ENCODE measurements at regions not wholly inside any gene's neighbourhood (a gene's known extent, or its start where the extent isn't known, plus 50 kb on each side); places are given as distances from the start of the nearest gene placed in this dataset.

- no peak for TF ChIP-seq EZH2 (IDR thresholded peaks at IDR 0.05; ENCODE audit: borderline replicate concordance, low read length)
- TF ChIP-seq CTCF (conservative IDR thresholded peaks at IDR 0.05 in 1 of 2, IDR thresholded peaks at IDR 0.05 in 1 of 2; ENCODE audit: extremely low read depth in 1 of 2, insufficient read depth in 1 of 2, low read depth in 1 of 2, low read length in 2 of 2) = no peak
Observed at GRCh38 chr7:27423290-27423689, 180.7 kb downstream of the EVX1 start.
